Middle frontal gyrus (tissue), 1 donor: ENCODE measurements at regions not wholly inside any gene's neighbourhood (a gene's known extent, or its start where the extent isn't known, plus 50 kb on each side); places are given as distances from the start of the nearest gene placed in this dataset.

Source experiments
- DNase-seq: peaks from one replicate; pipeline ENCODE4 v3.0.0-alpha.2; 2015; ENCODE audit warnings: low spot score; ENCODE audit errors: extremely low spot score

DNA sequence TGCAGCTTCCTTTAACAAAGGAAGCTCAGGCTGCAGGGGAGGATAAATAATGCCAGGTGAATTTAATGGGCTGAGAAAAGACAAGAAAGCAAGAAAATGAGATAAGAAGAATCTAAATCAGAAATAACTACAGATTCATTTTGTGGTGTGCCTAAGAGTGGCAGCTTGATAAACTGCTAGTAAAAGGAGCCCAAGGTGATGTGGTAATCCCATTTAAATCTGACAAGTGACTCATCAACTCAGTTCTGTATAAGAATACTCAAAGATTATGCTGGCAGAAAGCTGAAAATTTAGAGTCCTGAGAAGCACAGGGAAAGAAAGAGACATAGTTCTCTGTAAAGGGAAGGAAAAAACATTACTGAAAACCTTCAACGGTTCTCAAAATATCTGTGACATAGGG lies 109.4 kb upstream of the PDE1C start:
- DNase-seq, result no peak

DNA sequence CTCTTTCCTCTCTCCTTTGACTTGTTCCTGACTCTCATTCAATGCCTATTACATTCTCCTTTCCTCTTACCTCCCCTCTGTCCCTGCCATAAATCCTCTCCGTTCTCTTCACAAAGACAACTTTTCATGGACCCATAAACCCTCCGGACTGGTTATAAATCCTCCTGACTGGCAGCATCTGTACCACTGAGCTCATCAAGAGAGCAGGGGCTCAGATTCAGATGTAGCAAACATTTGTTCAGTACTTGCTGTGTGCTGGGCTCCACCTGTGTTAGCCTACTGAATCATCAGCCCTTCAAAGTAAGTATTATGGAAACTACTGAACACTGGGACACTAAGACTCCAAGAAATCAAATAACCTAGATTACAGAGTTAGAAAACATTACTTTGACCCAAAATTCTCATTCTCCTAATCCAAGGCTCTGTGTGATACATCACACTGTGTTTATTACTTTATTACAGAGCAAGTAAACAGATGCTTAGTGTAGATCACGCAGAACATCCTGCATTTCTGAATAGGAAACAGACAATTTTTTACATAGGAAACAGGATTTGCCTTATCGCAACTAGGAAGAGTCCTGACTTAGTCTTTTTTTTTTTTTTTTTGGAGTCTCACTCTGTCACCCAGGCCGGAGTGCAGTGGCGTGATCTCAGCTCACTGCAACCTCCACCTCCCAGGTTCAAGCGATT lies 108.6 kb upstream of the PDE1C start:
- DNase-seq, result no peak

DNA sequence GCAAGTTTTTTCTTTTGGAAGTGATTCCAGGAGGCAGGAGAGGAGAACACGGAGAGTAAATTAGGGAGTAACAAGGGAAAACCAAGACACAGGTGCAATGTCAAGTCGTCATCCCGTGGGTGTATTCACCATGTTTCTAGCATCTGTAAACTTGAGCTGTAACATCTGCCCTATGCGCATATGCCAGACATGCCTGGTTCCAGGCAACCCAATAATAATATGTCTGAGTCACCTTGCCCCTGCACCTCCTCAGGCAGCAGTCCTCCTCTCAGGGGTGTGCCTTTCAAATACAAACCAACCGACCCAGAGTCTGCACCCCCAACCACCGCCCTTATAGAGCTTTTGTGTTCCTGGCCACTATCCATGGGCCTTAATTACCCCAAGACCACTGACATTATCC lies 107.0 kb upstream of the PDE1C start:
- DNase-seq, result no peak

DNA sequence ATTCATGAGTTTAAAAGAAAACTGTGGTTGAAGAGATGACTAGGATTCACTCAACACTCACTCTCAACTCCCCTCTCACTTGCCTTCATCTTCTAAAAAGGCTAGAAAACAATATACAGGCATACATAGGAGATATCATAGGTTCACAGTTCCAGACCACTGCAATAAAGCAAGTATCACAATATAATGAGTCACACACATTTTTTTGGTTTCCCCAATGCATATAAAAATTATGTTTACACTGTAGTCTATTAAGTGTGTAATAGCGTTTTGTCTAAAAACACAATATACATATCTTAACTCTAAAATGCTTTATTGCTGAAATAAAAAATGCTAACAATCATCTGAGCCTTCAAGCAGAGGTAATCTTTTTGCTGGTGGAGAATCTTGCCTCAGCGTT lies 104.9 kb upstream of the PDE1C start:
- DNase-seq, result no peak

DNA sequence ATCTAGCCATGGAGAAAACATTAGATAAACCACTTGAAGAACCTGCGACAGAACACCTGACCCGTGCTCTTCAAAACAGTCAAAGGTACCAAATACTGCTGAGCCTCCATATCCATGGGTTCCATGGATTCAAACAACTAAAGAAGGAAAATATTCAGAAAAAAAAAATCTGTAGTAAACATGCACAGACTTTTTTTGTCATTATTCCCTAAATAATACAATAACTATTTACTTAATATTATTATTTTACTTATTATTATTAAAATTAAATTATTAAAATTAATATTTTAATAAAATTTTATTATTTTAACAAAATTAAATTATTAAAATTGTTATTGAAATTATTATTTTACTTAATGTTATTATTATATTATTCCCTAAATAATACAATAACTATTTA lies 101.0 kb upstream of the PDE1C start:
- DNase-seq, result no peak

DNA sequence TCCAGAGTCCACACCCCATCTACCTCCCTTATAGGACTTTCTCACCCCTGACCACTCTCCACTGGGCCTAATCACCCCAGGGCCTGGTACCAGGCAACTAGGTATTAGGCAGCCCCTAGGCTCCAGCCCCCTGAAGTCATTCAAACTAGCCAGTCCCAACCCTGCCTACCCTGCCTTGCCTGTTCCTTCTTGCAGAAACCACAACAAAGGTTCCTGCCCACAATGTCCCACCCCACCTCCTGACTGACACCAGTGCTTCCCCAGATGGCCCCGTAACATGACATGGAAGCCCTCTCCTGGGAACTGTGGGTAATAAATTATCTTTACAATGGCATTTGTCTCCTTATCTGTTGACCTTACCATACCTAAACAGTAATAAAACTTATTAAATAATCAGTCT lies 100.6 kb upstream of the PDE1C start:
- DNase-seq, result no peak

DNA sequence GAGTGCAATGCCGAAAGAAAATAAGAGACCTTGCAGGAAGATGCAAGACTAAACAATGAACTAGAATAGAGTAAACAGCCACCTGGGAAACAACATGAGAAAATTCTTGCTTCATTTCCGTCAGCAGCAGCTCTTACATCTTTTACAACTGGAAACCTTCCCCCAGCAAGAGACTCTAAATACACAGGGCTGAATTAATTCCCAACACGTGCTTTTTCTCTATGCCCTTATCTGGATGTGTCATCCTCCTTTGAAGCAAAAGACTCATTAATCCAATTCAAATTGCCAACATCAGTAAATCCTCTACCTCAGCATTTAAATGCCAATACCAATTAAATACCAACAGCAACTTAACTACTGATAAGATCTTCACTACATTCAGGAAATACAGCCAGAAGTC lies 99.0 kb upstream of the PDE1C start:
- DNase-seq, result no peak

DNA sequence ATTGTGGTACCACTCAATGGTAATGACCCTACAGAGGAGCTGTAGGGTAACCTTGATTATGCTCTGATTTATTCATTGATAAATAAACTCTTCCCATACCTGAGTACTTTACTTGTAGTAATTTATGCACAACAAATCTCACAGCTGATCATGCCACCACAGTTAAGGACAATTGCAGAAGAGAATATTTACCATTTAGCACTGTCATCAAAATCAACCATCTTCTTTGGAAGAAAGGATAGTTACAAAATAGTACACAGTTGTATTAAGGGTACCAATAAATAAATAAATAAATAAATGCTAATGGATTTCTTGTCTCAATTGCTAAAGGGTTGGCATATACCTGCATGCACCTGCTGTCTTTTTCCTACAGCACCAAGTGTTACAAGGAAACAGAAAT lies 97.6 kb upstream of the PDE1C start:
- DNase-seq, result no peak

DNA sequence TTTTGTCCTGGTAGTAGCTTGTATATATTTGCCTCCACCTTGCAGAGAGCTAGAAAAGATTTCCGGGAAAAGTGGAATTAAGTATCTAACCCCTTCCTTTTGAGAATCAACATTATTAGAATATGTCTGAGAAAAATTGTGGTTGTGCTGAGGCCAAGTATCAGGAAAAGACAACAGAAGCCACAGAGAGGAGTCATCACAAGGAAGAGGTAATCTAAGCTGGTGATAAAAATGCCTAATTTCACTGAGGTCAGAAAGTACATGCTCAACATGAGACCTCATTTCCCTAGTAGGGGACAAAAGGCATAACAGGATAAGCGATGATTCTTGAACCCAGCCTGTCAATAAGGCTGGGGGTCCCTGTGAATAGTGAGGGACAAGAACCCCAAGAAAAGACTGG lies 97.0 kb upstream of the PDE1C start:
- no peak for DNase-seq

DNA sequence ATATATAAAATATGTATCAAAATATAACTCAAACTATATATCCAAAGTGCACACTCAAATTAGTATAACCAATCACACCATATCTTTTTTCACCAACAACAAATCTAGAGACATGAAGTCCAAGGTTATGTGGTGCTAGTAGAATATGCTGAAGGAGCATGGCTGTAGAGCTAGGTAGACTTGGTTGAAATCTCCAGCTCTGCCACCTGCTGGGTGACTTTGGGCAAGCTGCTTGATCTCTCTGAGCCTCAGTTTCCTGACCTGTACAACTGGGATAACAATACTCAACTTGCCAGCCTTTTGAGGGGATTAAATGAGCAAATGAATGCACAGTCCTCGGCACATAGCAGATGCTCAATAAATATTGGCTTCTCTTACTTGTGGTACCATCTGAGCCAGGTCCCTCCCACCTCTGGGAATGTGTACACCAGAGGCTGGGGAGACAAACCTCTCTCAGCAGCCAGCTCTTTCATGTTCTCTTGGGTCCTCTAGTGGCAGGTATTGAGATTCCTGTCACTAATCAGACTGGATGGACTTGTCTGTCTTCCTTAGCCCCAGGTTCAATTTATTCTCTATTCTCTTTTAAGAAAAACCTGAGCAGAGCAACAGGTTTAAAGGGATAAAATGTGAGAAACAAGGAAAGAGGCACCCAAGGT lies 94.3 kb upstream of the PDE1C start:
- DNase-seq, result no peak

DNA sequence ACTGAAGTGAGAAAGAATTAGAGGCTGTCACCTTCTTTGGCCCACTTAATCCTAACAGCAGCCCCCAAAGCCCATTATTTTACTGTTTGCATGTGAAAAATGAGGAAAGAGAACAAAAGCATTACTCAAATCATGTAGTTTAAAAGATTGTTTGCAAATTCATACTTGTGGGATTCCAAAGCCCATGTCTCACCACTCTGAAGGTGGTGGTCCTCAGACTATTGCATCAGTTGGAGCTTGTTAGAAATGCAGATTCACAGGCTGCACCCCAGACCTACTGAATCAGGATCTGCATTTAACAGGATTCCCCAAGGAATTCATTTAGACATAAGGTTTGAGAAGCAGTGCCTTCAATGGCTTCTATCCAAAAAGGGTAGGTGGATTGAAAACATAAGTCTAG lies 93.7 kb upstream of the PDE1C start:
- no peak for DNase-seq

DNA sequence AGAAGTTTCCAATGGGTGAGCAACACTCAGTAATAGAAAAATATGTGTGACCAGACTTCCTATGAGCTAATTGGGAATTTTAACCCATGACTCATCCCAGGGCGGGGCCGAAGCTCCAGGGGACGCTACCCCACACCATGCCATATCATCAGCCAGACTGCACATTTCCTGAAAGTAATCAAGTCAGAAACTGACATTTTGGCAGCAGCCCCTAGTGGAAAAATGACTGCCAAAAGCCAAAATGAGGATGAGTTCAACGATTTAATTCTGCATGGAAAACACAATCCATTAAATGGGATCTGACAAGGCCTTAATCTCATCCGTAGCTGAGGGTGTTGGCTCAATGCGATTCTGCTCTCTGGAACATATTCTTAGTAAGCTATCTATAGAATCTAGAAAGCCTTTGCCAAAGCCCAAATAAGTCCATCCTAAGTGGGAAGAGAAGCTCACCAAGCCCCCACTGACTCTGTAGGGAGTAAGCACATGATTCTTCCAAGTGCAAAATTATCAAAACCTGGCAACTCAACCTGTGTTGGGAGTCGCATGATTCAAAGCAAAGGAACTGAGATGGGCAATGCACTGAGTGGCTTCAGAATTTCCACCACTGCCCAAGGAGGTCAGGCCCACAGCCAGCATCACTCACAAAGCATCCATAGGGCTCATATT lies 93.1 kb upstream of the PDE1C start:
- no peak for DNase-seq

DNA sequence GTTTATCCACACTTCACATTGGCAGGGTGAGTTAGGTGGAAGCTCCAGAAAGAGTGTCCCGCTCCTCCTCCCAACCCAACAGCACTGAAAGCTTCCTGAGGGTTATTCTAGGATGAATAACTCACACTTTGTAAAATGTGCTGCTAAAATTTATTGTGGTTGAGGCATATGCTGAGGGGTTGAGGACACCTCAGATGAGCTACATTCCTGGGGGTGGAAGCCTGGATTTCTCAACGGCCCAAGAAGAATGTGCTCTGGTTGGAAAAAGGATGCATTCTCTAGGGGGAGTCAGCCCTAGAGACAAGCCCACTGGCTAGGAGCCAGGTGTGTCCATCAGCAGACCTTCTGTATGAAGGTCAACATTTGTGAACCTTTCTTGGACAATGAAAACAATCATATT lies 91.5 kb upstream of the PDE1C start:
- no peak for DNase-seq

DNA sequence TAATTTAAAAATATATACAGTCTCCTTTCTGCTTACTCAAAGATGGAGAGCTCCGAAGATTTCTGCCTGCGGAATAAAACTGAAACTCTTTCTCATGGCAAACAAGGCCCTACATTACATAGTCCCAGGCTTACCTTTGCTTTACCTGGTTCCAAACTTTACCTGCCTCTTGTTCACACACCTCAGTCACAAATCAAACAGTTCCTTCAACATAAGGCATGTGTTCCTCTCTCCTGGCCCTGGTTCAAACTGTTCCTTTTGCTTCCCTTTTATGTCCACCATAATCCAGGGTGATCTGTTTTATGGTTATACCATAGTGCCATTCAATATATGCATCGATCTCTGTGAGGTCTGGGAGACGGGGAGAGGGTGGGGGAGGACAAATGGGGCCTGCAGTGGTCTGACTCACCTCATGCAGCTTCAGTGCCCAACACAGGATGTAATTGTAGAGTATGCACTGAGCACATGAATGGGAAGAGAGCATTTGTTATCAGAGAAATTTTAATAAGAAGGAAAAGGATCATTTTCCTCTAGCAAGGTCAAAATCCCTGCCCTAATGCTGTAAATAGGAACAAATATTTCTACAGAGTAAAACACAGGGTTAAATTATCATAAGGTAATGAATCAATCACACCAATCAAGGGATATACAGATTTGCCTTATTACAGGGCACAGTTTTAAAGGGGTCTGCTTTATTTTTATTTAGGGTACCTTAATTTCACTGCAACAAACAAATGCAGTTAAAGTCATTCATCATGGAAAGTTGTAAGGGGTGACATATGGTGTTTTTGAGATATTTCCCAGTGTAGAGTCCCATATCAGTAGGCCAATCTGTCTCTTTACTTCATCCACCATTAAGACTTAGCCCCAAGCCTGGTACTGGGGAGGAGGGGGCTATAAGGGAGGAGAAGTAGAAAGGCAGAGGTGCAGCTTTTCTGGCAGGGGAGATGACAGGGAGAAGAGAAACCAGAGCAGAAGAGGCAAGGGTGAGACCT lies 88.8 kb upstream of the PDE1C start:
- DNase-seq, result no peak

DNA sequence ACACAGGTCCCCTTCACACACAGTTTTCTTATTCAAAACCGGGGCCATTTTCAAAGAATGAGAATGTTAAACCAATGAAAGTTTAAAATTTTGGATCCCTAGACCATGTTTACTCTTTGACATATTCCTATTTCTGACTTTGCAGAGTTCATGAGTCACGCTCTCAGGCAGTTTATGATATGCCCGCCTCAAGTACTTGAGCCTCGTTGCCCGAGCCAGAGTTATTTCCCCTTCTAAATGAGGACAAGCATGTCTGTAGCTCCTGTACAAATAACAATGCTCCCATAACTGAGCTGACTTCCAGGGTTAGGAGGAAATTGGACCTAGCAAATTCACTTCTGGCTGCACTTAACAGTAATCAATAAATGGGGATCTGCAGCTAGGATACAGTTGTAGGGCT lies 87.9 kb upstream of the PDE1C start:
- DNase-seq, result no peak

DNA sequence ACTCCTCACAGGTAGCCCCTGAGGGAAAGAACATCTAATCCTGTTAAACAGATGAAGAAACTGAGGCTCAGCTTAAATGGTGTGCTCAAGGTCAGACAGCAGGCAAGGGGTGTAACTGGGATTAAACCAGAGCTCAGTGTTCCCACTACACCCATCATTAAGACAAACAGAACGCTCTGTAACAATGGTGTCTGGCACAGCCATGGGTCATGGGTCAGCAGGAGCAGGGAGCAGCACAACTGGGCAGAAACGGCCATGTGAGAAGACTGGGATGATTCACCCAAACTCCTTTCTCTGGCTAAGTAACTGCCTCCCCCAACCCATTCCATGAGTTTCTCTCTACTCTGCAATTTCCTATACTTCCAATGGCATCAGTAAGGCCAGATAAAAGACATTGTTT lies 85.5 kb upstream of the PDE1C start:
- no peak for DNase-seq

DNA sequence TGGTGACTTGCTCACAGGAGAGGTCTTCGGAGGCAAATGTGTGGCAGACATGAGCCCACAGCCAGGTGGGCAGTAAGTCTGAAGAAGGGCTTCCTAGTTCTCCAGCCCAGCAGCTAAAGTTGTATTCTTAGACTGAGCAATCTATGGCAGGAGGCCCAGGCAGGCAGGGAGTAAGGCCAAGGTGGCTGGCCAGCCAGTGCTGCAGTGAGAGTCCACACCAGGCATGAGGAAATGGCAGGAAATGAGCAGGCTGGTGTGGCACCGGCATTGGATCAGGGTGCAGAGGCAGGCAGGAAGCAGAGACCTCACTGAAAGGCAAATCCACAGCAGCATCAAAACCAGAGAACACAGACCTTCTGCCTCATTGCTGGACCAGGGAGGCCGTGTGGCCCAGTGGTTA lies 84.6 kb upstream of the PDE1C start:
- no peak for DNase-seq

DNA sequence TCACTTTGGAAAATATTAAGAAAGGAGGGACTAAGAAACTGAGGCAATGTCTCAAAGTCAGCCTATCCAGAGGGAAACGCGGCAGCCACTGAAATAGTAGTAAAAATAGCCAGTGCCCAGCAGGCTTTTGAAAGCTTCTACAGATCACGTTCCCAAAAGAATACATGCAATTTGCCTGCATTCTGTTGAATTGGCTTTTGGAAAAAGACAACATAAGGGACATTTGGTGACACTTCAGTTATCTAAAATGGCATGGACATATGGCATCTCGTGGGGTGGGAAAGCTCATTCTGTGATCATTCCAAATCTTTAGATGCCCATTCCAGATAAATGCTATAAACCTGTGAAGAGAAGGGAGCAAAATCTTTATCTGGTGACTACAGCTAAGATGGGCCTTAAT lies 82.8 kb upstream of the PDE1C start:
- DNase-seq, result no peak

DNA sequence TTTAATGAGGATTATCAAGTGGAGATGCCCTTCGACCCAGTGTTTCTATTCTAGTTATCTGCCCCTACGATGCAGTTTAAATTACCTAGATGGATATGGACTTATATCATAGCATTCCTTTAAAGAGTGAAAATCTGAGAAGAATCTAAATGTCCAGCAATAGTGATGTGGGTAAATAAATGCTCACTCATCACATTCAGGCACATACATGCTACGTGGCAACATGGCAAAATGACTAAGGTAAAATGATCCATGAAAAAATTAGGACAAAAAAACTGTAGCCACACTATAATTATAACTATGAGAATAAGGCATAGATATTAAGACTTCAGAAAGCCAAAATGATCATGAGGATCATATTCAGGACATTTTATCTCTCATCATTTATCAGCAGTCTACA lies 82.4 kb upstream of the PDE1C start:
- DNase-seq, result no peak

DNA sequence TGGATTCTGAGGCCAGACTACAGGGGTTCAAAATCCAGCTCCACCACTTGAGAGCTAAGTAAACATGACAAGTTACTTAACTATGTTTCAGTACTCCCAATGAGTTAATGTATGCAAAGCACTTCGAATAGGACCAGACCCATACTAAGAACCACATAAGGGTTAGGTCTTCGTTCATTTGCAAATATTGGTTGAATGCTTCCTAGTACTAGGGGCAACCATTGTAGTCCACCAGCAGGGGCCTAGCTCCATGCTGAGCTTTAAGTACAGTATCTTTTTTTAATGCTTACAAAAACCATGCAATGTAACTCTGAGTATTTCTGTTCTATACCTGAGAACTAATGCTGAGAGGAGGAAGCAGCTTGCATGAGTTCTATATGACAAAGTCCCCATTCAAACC lies 80.4 kb upstream of the PDE1C start:
- DNase-seq, result no peak

DNA sequence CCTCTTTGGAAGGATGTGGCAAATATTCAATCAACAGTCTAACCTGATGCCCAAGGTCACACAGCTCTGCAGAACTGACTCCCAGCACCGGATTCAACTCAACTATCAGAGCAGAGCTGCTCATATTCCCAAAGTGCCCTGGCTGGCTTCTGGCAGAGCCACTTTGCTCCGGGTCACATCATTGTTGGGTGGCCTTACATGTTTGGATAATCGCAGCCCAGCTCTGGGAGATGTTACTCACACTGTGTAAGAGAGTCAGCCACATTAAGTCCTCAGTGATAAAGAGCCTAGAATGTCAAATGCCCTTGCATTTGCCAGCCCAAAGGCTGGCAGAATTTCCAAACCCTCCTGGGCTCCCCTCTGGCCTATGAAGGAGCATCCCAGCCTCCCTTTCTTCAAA lies 79.8 kb upstream of the PDE1C start:
- DNase-seq, result no peak
